A549 (cell line): ENCODE measurements at regions not wholly inside any gene's neighbourhood (a gene's known extent, or its start where the extent isn't known, plus 50 kb on each side); places are given as distances from the start of the nearest gene placed in this dataset.

ENCODE experiments used
- ATAC-seq, 2 experiments: fragments of 200-7000 bp in 1 of 2; fragments of >200 bp in 1 of 2; cut with Nextera tagmentation in 1 of 2; cut with Tn5 transposase in 1 of 2; 3 replicates each; pipeline versions ENCODE4 v1.8.0 to v1.9.1; 2018 to 2020; ENCODE audit warnings: mild to moderate bottlenecking in 1 of 2, moderate library complexity in 1 of 2
- CTCF ChIA-PET: fragments of 300-600 bp; sonication (Branson Sonifier 250); formaldehyde crosslinking; extraction: SDS; loops from one replicate; lab custom pipeline; 2021; ENCODE audit warnings: antibody characterized with exemption, inconsistent platforms; lab: Yijun Ruan, JAX
- POLR2A ChIA-PET: fragments of 350-600 bp; formaldehyde crosslinking; extraction: SDS; loops from one replicate; lab custom pipeline; 2021; ENCODE audit warnings: antibody characterized with exemption, inconsistent platforms; lab: Yijun Ruan, JAX
- DNase-seq, 2 experiments: peaks; one replicate each; pipeline versions ENCODE4 v3.0.0 to v3.0.0-alpha.2; 2011 to 2016; ENCODE audit warnings: low read depth in 1 of 2, low spot score in 1 of 2
- FAIRE-seq: peaks from 2 replicates; lab custom pipeline; 2011; peaks lifted over from hg19 to GRCh38; lab: Jason Lieb, UNC
- H3K27ac ChIP-seq, 2 experiments: fragments of >200 bp; sonication (Bioruptor Twin); formaldehyde crosslinking; 3 replicates each; pipeline ENCODE4 v1.5.1; 2016 to 2017
- H3K4me1 ChIP-seq: fragments of >200 bp; sonication (Bioruptor Twin); formaldehyde crosslinking; 3 replicates; pipeline ENCODE4 v1.6.1; 2016
- H3K4me2 ChIP-seq: fragments of >200 bp; sonication (Bioruptor Twin); formaldehyde crosslinking; 3 replicates; pipeline ENCODE4 v1.6.1; 2016
- H3K4me3 ChIP-seq: fragments of >200 bp; sonication (Bioruptor Twin); formaldehyde crosslinking; 3 replicates; pipeline ENCODE4 v1.5.1; 2016
- H3K9me3 ChIP-seq: fragments of >200 bp; sonication (Bioruptor Twin); formaldehyde crosslinking; 3 replicates; pipeline ENCODE4 v1.6.1; 2016
- CBX8 ChIP-seq: fragments of 200-600 bp; sonication (generic); IDR thresholded peaks from 2 replicates; pipeline ENCODE4 v1.6.1; 2016
- CEBPB ChIP-seq, 2 experiments: fragments of >200 bp in 1 of 2; sonication (Bioruptor Twin) in 1 of 2; formaldehyde crosslinking in 1 of 2; IDR thresholded peaks; 2 replicates each; pipeline ENCODE4 v1.6.1; 2012 to 2016
- CHD4 ChIP-seq: fragments of 200-600 bp; sonication (generic); IDR thresholded peaks from 2 replicates; pipeline ENCODE4 v1.6.1; 2016; ENCODE audit warnings: antibody characterized with exemption, mild to moderate bottlenecking, borderline replicate concordance
- EP300 ChIP-seq, 2 experiments: fragments of >200 bp; sonication (Bioruptor Twin); formaldehyde crosslinking; IDR thresholded peaks; 2 replicates in 1 of 2; 3 replicates in 1 of 2; pipeline ENCODE4 v1.6.1; 2016 to 2017
- ESRRA ChIP-seq: fragments of 150-350 bp; IDR thresholded peaks from 2 replicates; pipeline ENCODE4 v1.6.1; 2014; ENCODE audit warnings: mild to moderate bottlenecking, low read length, borderline replicate concordance
- FOSL2 ChIP-seq, 2 experiments: fragments of 450-650 bp in 1 of 2; fragments of >200 bp in 1 of 2; sonication (Bioruptor Twin) in 1 of 2; formaldehyde crosslinking; IDR thresholded peaks; 2 replicates each; pipeline versions ENCODE4 v1.5.0 to v1.6.1; 2016 to 2020; ENCODE audit warnings: mild to moderate bottlenecking in 1 of 2, moderate library complexity in 1 of 2
- FOXS1 ChIP-seq: fragments of 250-450 bp; sonication (Bioruptor Pico); IDR thresholded peaks from 2 replicates; pipeline ENCODE4 v1.5.0; 2020; ENCODE audit warnings: mild to moderate bottlenecking, moderate library complexity
- HES2 ChIP-seq: fragments of >200 bp; sonication (Bioruptor Twin); formaldehyde crosslinking; IDR thresholded peaks from 2 replicates; pipeline ENCODE4 v1.6.1; 2016
- HOXA7 ChIP-seq: fragments of 250-450 bp; sonication (Bioruptor Pico); IDR thresholded peaks from 2 replicates; pipeline ENCODE4 v1.5.0; 2020; ENCODE audit warnings: mild to moderate bottlenecking, moderate library complexity
- JUNB ChIP-seq: fragments of >200 bp; sonication (Bioruptor Twin); formaldehyde crosslinking; IDR thresholded peaks from 2 replicates; pipeline ENCODE4 v1.6.1; 2016
- KDM5A ChIP-seq: fragments of 200-600 bp; sonication (generic); IDR thresholded peaks from 2 replicates; pipeline ENCODE4 v1.6.1; 2016; ENCODE audit warnings: antibody characterized with exemption, mild to moderate bottlenecking
- MAFK ChIP-seq: fragments of 450-650 bp; IDR thresholded peaks from 2 replicates; pipeline ENCODE4 v1.6.1; 2014; ENCODE audit not compliant: partially characterized antibody
- MAZ ChIP-seq: fragments of 150-350 bp; IDR thresholded peaks from 2 replicates; pipeline ENCODE4 v1.6.1; 2014; ENCODE audit warnings: antibody characterized with exemption, low read depth, low read length, borderline replicate concordance
- NR3C1 ChIP-seq: fragments of >200 bp; sonication (Bioruptor Twin); formaldehyde crosslinking; IDR thresholded peaks from 3 replicates; pipeline ENCODE4 v1.6.1; 2017
- PHF8 ChIP-seq: fragments of 200-600 bp; sonication (generic); IDR thresholded peaks from 2 replicates; pipeline ENCODE4 v1.6.1; 2016; ENCODE audit warnings: low read depth, mild to moderate bottlenecking, antibody characterized with exemption, moderate library complexity, borderline replicate concordance
- POLR2A ChIP-seq: IDR thresholded peaks from 2 replicates; pipeline ENCODE4 v1.6.1; 2012; ENCODE audit warnings: mild to moderate bottlenecking, low read length
- POLR2AphosphoS2 ChIP-seq: conservative IDR thresholded peaks from 2 replicates; pipeline ENCODE4 v1.6.1; 2012; ENCODE audit warnings: low read length, improper control_type of control experiment, inconsistent platforms
- RARB ChIP-seq: fragments of 250-450 bp; sonication (Bioruptor Pico); IDR thresholded peaks from 2 replicates; pipeline ENCODE4 v1.8.0; 2021; ENCODE audit warnings: mild to moderate bottlenecking, moderate library complexity
- REST ChIP-seq: fragments of 200-600 bp; sonication (generic); IDR thresholded peaks from 2 replicates; pipeline ENCODE4 v1.6.1; 2016; ENCODE audit warnings: antibody characterized with exemption, mild to moderate bottlenecking, moderate library complexity
- RNF2 ChIP-seq: fragments of 200-600 bp; sonication (generic); IDR thresholded peaks from 2 replicates; pipeline ENCODE4 v1.6.1; 2016; ENCODE audit warnings: low read depth, mild to moderate bottlenecking, antibody characterized with exemption, moderate library complexity, borderline replicate concordance
- SREBF2 ChIP-seq: fragments of 450-650 bp; IDR thresholded peaks from 2 replicates; pipeline ENCODE4 v1.6.1; 2014; ENCODE audit warnings: mild to moderate bottlenecking, moderate library complexity
- TFCP2L1 ChIP-seq: fragments of 250-450 bp; sonication (Bioruptor Pico); IDR thresholded peaks from 2 replicates; pipeline ENCODE4 v1.5.0; 2021; ENCODE audit warnings: mild to moderate bottlenecking
- USF2 ChIP-seq: fragments of 450-650 bp; IDR thresholded peaks from 2 replicates; pipeline ENCODE4 v1.6.1; 2014; ENCODE audit warnings: antibody characterized with exemption
- ZSCAN20 ChIP-seq: fragments of 250-450 bp; sonication (Bioruptor Pico); IDR thresholded peaks from 2 replicates; pipeline ENCODE4 v1.8.0; 2022; ENCODE audit warnings: mild to moderate bottlenecking, moderate library complexity
- WGBS: methylation state at CpG from one replicate; pipeline ENCODE4 v1.1.6; 2017; ENCODE audit errors: missing lambda C conversion rate; 5-methylcytosine and 5-hydroxymethylcytosine counted together

GRCh38 chr2:166565501-166565900, 71.5 kb upstream of the SCN7A start (continued):
- TF ChIP-seq HES2 (no peak), USF2 (no peak)

GRCh38 chr2:166563894-166564293, 69.8 kb upstream of the SCN7A start:
- ChIA-PET POLR2A (no interaction called here), CTCF (no interaction called here)
- Histone ChIP-seq H3K27ac (no peak overlapping the region), H3K4me2 (no peak overlapping the region), H3K9me3 (no peaks in the 10 kb centered on the region), H3K4me3 (no peak overlapping the region), H3K4me1 (no peaks in the 10 kb centered on the region)
- ATAC-seq (no peak), DNase-seq (no peak), FAIRE-seq (no peak)
- 8% methylated on average over 2 of the region's 2 CpGs for WGBS
- TF ChIP-seq HOXA7: no peak
- no peak for TF ChIP-seq RARB
- no peak for TF ChIP-seq RNF2
- TF ChIP-seq POLR2A: no peak
- TF ChIP-seq EP300 (IDR thresholded peaks at IDR 0.05): no peak
- no peak for TF ChIP-seq KDM5A
- TF ChIP-seq TFCP2L1 (CRISPR knock-in tag): no peak
- no peak for TF ChIP-seq FOXS1 (CRISPR knock-in tag)

- CTCF ChIA-PET: no interaction called here
- no peak overlapping the region for H3K27ac ChIP-seq
- H3K4me1 ChIP-seq: no peaks in the 10 kb centered on the region
- no peak for FAIRE-seq
- no peak for DNase-seq
- no peak overlapping the region for H3K4me3 ChIP-seq
- ATAC-seq: no peak
- POLR2A ChIA-PET: no interaction called here
- H3K4me2 ChIP-seq: no peak overlapping the region
- 3% methylated on average over 2 of the region's 2 CpGs for WGBS
- TF ChIP-seq MAZ (no peak), POLR2AphosphoS2 (no peak), HOXA7 (no peak), HES2 (no peak)
- TF ChIP-seq, all 56 proteins: peak for 0
- H3K9me3 ChIP-seq: no peaks in the 10 kb centered on the region
These were observed 66.0 kb upstream of the SCN7A start for GRCh38 chr2:166560022-166560421.

GRCh38 chr2:166550923-166551322, 56.9 kb upstream of the SCN7A start:
- no peak overlapping the region for H3K4me2 ChIP-seq
- H3K4me3 ChIP-seq: no peak overlapping the region
- H3K27ac ChIP-seq: no peak overlapping the region
- ChIA-PET CTCF (interaction anchor here (0.9 kb wide), 1 partner anchor 12 kb away, joined by 3 read pairs; no protein-coding TSS in a partner anchor), POLR2A (no interaction called here)
- no peaks in the 10 kb centered on the region for H3K4me1 ChIP-seq
- FAIRE-seq: no peak
- ATAC-seq: no peak
- TF ChIP-seq PHF8 (no peak), SREBF2 (no peak), NR3C1 (no peak), POLR2A (no peak), ESRRA (no peak), FOSL2 (IDR thresholded peaks at IDR 0.05) (no peak), FOSL2 (CRISPR knock-in tag; IDR thresholded peaks at IDR 0.05) (no peak), CEBPB (IDR thresholded peaks at IDR 0.05) (no peak), MAFK (no peak), ZSCAN20 (no peak), JUNB (no peak), REST (no peak), CHD4 (no peak), CBX8 (no peak), RNF2 (no peak)
- no peaks in the 10 kb centered on the region for H3K9me3 ChIP-seq
- no peak for DNase-seq
